OCI-LY3 (cell line): ENCODE measurements at regions not wholly inside any gene's neighbourhood (a gene's known extent, or its start where the extent isn't known, plus 50 kb on each side); places are given as distances from the start of the nearest gene placed in this dataset.

Source experiments
- H2AFZ ChIP-seq: fragments of 200-600, 300-600 bp; shearing (Covaris generic); 2 replicates; pipeline ENCODE4 v1.6.0; 2014; ENCODE audit warnings: antibody characterized with exemption, low read depth, low read length
- H3K27ac ChIP-seq: fragments of 200-600, 300-600 bp; sonication (generic); 2 replicates; pipeline ENCODE4 v1.5.1; 2014; ENCODE audit warnings: mild to moderate bottlenecking, low read length, moderate library complexity, mixed read lengths
- H3K27me3 ChIP-seq: fragments of 200-600, 300-600 bp; sonication (generic); 2 replicates; pipeline ENCODE4 v1.6.1; 2014; ENCODE audit warnings: low read depth, low read length, mixed read lengths
- H3K36me3 ChIP-seq: fragments of 200-600, 300-600 bp; sonication (generic); replicated peaks from 2 replicates; pipeline ENCODE3; 2014; ENCODE audit warnings: low read depth, low read length, mixed read lengths
- H3K4me1 ChIP-seq: fragments of 300-600, 200-600 bp; sonication (generic); 2 replicates; pipeline ENCODE4 v1.6.1; 2014; ENCODE audit warnings: low read length, mixed read lengths
- H3K4me2 ChIP-seq: fragments of 200-600, 300-600 bp; sonication (generic); 2 replicates; pipeline ENCODE4 v1.6.1; 2014; ENCODE audit warnings: low read length, mixed read lengths
- H3K4me3 ChIP-seq: fragments of 300-600, 200-600 bp; sonication (generic); 2 replicates; pipeline ENCODE4 v1.5.1; 2014; ENCODE audit warnings: antibody characterized with exemption, mild to moderate bottlenecking, low read length, moderate library complexity
- H3K79me2 ChIP-seq: fragments of 300-600, 200-600 bp; shearing (Covaris generic); 2 replicates; pipeline ENCODE4 v1.6.1; 2014; ENCODE audit warnings: mild to moderate bottlenecking, low read length, mixed read lengths
- H3K9ac ChIP-seq: fragments of 300-600, 200-600 bp; shearing (Covaris generic); 2 replicates; pipeline ENCODE4 v1.6.0; 2014; ENCODE audit warnings: mild to moderate bottlenecking, low read length, moderate library complexity
- H3K9me3 ChIP-seq: fragments of 200-600, 300-600 bp; shearing (Covaris generic); 2 replicates; pipeline ENCODE4 v1.6.1; 2014; ENCODE audit warnings: low read length, mixed read lengths; ENCODE audit not compliant: insufficient read depth
- H4K20me1 ChIP-seq: fragments of 200-600, 300-600 bp; sonication (generic); 2 replicates; pipeline ENCODE4 v1.6.1; 2016; ENCODE audit warnings: low read length, mixed read lengths; ENCODE audit not compliant: insufficient read depth
- EZH2phosphoT487 ChIP-seq: fragments of 200-600 bp; shearing (Covaris generic); IDR thresholded peaks from 2 replicates; pipeline ENCODE4 v1.6.1; 2018; ENCODE audit warnings: antibody characterized with exemption, mixed run types, low read depth
- TF ChIP-seq, protein P1 (sequence below): fragments of 200-600, 300-600 bp; sonication (generic); IDR thresholded peaks from 2 replicates; pipeline ENCODE4 v1.5.1; 2014; ENCODE audit warnings: antibody characterized with exemption, low read length, low read depth

- no peak overlapping the region for H3K27ac ChIP-seq
- H3K4me2 ChIP-seq = no peak overlapping the region
- H3K36me3 ChIP-seq = no peaks in the 10 kb centered on the region
- TF ChIP-seq EZH2phosphoT487 = no peak
- TF ChIP-seq, protein P1, sequence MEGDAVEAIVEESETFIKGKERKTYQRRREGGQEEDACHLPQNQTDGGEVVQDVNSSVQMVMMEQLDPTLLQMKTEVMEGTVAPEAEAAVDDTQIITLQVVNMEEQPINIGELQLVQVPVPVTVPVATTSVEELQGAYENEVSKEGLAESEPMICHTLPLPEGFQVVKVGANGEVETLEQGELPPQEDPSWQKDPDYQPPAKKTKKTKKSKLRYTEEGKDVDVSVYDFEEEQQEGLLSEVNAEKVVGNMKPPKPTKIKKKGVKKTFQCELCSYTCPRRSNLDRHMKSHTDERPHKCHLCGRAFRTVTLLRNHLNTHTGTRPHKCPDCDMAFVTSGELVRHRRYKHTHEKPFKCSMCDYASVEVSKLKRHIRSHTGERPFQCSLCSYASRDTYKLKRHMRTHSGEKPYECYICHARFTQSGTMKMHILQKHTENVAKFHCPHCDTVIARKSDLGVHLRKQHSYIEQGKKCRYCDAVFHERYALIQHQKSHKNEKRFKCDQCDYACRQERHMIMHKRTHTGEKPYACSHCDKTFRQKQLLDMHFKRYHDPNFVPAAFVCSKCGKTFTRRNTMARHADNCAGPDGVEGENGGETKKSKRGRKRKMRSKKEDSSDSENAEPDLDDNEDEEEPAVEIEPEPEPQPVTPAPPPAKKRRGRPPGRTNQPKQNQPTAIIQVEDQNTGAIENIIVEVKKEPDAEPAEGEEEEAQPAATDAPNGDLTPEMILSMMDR = no peak
- H3K9ac ChIP-seq = no peak overlapping the region
- no peak overlapping the region for H3K4me3 ChIP-seq
- H3K9me3 ChIP-seq = no peaks in the 10 kb centered on the region
- H4K20me1 ChIP-seq = peaks cover 12% of the 10 kb centered on the region
- H3K27me3 ChIP-seq = no peaks in the 10 kb centered on the region
- H2AFZ ChIP-seq = no peak overlapping the region
- no peaks in the 10 kb centered on the region for H3K79me2 ChIP-seq
- no peaks in the 10 kb centered on the region for H3K4me1 ChIP-seq
Observed at GRCh38 chr22:49524362-49524761, 303.3 kb downstream of the BRD1 start.

GRCh38 chr22:49523374-49524008 lies 304.2 kb downstream of the BRD1 start:
- H3K4me1 ChIP-seq = no peaks in the 10 kb centered on the region
- no peak overlapping the region for H2AFZ ChIP-seq
- no peak overlapping the region for H3K9ac ChIP-seq
- no peaks in the 10 kb centered on the region for H3K27me3 ChIP-seq
- no peak overlapping the region for H3K27ac ChIP-seq
- no peaks in the 10 kb centered on the region for H3K9me3 ChIP-seq
- H3K79me2 ChIP-seq = no peaks in the 10 kb centered on the region
- H3K4me3 ChIP-seq = no peak overlapping the region
- peaks cover 12% of the 10 kb centered on the region for H4K20me1 ChIP-seq
- TF ChIP-seq, protein P1 = no peak
- TF ChIP-seq EZH2phosphoT487 = no peak
- H3K4me2 ChIP-seq = no peak overlapping the region
- no peaks in the 10 kb centered on the region for H3K36me3 ChIP-seq

GRCh38 chr22:49522582-49523373 lies 304.9 kb downstream of the BRD1 start:
- Histone ChIP-seq H3K36me3 (no peaks in the 10 kb centered on the region), H3K4me2 (no peak overlapping the region), H3K27me3 (no peaks in the 10 kb centered on the region), H4K20me1 (peaks cover 8% of the 10 kb centered on the region), H3K79me2 (no peaks in the 10 kb centered on the region), H2AFZ (no peak overlapping the region), H3K4me1 (no peaks in the 10 kb centered on the region), H3K9ac (no peak overlapping the region), H3K4me3 (no peak overlapping the region), H3K27ac (no peak overlapping the region), H3K9me3 (no peaks in the 10 kb centered on the region)
- TF ChIP-seq EZH2phosphoT487 = no peak
- TF ChIP-seq, protein P1 = no peak

GRCh38 chr22:49521787-49522224 lies 305.9 kb downstream of the BRD1 start:
- no peak for TF ChIP-seq EZH2phosphoT487
- TF ChIP-seq, protein P1 = no peak
- no peak overlapping the region for H3K9ac ChIP-seq
- no peak overlapping the region for H3K27ac ChIP-seq
- no peak overlapping the region for H3K4me3 ChIP-seq
- no peaks in the 10 kb centered on the region for H3K36me3 ChIP-seq
- H4K20me1 ChIP-seq = peaks cover 8% of the 10 kb centered on the region; the same call in 1 of the 2 replicates
- no peak overlapping the region for H2AFZ ChIP-seq
- H3K4me2 ChIP-seq = no peak overlapping the region
- no peaks in the 10 kb centered on the region for H3K27me3 ChIP-seq
- no peaks in the 10 kb centered on the region for H3K9me3 ChIP-seq
- no peaks in the 10 kb centered on the region for H3K79me2 ChIP-seq
- H3K4me1 ChIP-seq = no peaks in the 10 kb centered on the region
